ENCODE measurements at regions not wholly inside any gene's neighbourhood (a gene's known extent, or its start where the extent isn't known, plus 50 kb on each side); places are given as distances from the start of the nearest gene placed in this dataset.
A peak's percentile ranks its signal among the peaks of the same experiment; 100 is the strongest.
"Not testable (repeated sequence)": the region's sequence is repeated elsewhere in the genome, so short reads cannot be mapped to it uniquely, and the experiment has no call there.

DNA sequence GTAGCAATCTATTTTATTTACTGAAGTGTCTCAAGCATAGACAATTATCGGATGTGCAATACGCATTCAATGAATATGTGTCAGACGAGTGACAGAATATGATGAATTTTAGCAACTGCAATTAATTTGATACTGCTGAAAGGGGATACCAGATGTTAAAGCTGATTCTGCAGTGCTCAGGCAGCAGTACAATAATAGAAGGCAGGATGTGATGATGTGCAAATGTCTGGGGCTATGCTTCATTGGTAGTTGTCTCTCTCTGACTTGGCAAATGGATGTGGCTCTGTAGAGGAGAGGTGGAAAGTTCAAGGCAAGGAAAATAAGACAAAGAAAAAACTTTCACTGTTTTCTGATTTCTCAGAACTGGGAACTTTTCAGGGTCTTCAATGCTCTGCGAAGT is 721.2 kb downstream of the CDH18 start:
- DNase-seq = no peak

DNA sequence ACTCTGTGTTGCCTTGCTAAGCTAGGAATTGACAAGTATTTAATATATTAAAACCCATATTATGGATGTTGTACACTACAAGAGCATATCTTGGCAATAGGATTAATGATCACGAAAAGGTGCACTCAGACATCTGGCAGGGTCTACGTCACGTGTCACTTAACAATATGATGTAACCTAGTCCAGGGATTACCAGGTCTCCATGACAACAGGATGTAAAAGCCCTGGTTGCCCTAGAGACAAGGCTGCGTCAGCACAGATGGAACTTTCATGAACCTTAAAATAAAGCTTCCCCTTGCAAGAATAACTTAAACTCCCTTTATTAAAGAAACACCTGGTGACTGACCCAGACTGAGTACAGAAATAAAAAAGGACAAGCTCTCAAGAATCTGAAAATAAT is 717.8 kb downstream of the CDH18 start:
- DNase-seq = peak; percentile 7

DNA sequence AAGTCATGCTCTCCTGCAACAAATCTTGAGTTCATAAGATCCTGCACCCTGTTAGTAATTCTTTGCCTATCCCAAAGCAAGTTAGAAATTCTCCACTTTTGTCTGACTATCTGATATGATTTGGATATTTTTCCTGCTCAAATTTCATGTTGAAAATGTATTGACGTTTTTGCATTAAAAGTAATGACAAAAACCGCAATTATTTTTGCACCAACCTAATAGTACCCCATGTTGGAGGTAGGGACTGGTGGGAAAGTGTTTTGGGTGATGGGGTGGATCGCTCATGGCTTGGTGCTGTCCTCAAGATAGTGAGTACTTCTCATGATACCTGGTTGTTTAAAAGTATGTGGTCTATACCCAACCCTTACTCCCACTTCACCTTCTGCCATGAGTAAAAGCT is 713.4 kb downstream of the CDH18 start:
- no peak for DNase-seq

DNA sequence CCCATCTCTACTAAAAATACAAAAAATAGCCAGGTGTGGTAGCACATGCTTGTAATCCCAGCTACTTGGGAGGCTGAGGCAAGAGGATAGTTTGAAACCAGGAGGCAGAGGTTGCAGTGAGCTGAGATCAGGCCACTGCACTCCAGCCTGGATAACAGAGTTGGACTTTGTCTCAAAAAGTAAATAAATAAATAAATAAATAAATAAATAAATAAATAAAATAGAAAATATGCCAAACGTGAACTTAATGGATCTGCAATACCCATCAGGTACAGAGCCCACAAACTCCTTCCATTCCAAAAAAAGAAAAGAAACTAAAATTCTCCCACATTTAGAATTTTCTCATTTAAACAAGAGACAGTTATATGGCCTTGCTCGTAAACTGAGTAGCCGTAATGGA is 702.7 kb downstream of the CDH18 start:
- DNase-seq = no peak

DNA sequence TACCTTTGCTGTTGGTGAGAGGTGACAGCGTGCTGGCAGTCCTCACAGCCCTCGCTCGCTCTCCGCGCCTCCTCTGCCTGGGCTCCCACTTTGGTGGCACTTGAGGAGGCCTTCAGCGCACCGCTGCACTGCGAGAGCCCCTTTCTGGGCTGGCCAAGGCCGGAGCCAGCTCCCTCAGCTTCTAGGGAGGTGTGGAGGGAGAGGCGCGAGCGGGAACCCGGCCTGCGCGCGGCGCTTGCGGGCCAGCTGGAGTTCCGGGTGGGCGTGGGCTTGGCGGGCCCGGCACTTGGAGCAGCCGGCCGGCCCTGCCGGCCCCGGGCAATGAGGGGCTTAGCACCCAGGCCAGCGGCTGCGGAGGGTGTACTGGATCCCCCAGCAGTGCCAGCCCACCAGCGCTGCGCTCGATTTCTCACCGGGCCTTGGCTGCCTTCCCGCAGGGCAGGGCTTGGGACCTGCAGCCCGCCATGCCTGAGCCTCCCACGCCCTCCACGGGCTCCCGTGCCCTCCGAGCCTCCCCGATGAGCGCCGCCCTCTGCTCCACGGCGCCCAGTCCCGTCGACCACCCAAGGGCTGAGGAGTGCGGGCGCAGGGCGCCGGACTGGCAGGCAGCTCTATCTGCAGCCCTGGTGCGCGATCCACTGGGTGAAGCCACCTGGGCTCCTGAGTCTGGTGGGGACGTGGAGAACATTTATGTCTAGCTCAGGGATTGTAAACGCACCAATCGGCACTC is 700.3 kb downstream of the CDH18 start:
- DNase-seq = not testable (repeated sequence)

DNA sequence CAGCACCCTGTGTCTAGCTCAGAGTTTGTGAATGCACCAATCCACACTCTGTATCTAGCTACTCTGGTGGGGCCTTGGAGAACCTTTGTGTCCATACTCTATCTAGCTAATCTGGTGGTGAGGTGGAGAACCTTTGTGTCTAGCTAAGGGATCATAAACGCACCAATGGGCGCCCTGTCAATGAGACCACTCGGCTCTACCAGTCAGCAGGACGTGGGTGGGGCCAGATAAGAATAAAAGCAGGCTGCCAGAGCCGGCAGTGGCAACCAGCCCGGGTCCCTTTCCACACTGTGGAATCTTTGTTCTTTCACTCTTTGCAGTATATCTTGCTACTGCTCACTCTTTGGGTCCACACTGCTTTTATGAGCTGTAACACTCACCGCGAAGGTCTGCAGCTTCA is 699.7 kb downstream of the CDH18 start:
- not testable (repeated sequence) for DNase-seq

DNA sequence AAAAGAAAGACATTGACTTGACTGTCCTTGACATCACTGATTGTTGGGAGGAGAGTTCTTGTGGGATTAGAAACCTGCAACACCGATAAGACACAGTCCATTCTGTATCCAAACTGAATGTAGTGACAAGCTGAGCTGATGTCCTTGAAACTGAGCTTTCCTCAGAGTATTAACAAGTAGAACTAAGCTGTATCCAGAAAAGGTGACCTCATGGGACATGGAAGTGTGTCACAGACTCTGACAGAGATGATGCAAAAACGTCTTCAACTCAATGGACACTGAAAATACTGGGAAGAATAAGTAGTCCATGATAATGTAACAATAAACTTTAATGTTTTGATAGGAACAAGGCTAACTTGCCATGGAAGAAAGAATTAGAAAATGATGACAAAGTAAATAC is 690.1 kb downstream of the CDH18 start:
- no peak for DNase-seq

DNA sequence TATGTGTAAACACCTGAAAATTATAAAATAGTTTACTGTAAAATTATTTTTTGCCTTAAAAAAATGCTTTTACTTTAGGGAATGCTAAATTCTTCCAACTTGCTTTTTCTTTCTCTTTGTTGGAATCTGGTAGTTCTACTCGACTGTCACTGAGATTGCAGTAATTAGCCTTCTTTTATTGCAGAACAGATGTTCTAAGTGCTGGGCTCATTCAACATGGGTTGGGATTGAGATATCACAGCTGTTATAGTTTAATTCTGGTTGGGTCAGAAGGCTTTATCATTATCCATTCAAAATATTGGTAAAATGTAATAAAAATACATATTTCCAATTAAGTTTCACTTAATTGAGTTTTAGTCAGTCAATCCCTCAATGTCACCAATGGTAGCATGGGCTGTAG is 686.7 kb downstream of the CDH18 start:
- DNase-seq = no peak

DNA sequence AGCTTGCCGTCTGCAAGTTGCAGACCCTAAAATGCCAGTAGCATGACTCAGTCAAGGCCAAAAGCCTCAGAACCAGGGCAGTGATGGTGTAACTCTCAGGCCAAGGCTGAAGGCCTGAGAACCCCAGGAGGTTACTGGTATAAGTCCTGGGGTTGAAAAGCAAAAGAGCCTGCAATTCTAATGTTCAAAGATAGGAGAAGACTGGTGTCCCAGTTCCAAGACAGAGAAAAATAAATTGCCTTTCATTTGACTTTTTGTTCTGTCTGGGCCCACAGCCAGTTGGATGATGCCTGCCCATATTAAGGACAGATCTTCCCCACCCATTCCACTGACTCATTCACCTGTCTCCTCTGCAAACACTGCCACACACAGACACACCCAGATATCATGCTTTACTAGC is 673.2 kb downstream of the CDH18 start:
- no peak for DNase-seq

DNA sequence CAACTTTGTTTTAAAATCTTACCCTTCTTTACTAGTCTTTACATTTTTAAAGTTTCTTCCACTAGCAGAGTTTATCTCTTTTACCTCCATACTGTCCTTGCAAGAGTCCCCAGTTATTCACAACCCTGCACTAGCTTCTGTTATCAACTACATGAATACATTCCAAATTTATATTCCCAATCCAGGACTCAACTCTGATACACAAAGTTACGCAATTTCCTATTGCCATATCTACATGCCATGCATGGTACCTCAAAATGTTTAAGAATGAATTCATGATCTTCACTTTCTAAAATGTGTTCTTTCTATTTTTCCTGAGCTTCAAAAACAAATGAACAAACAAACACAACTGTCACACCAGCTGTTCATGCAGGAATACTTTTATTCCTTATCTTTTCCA is 668.7 kb downstream of the CDH18 start:
- DNase-seq = no peak

DNA sequence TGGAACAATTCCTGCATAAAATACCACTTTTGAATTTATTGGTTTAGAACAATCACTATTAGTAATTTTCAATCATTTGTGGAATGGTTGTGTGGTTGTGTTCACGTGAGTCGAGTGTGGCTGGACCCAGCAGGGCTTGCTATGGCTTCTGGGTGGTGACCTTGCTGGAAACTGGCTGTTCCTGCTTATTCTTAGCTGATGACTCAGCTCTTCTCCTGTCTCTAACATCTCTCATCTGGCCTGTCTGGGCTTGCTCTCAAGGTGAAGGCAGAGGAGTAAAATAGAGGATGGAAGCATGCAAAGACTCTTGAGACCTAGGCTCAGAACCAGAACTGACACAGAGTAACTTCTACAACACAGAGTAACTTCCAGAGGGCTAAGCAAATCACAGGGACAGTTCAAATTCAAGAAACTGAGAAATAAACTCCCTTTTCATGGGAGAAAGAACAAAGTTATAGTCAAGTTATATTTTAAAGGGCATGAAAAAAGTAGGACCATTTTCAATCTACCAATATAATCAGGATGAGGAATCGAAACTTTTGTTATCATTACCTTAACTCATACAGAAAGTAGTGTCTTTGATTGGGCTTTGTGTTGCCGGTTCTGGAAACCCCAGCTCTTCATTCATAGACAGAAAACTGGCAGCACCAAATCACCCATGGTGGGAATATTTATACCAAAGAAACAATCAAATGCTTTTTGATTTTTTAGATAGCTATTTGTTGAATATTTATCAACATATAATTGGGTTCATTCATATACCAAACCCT is 665.1 kb downstream of the CDH18 start:
- DNase-seq = no peak

DNA sequence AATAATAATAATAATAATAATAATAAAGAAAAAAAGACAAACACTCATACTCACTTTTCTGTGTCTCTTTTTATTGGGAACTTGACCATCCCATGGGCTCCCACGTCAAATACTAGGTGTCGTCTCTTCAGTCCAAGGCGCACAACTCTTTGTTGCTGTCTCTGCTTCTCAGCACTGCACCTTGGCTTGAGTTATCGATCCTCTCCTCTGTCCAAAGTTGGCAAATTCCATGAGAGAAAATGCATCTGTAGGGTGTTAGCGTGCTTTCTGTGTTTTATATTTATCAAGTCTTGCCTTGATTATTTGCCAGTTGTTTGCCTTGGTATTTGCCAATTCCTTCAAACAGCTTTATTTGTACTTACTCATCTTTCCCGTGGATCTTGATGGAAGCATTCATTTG is 653.7 kb downstream of the CDH18 start:
- no peak for DNase-seq

DNA sequence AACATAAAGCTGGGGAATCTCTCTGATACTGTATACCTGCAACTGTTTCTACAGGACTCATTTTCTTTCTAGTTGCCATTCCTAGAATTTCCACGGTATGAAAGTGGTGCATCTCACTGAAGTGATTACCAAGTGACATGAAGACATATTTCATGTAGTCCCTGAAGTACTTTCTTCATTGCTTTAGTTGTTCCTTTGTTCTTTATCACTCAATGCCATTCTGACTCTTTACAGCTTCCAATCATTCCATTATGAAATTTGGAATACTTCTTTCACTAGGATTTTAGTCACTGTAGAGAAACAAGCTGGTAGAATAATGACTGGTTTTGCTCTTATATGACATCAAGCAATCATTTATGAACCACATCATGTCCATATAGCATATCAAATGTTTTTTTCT is 645.1 kb downstream of the CDH18 start:
- DNase-seq = no peak

DNA sequence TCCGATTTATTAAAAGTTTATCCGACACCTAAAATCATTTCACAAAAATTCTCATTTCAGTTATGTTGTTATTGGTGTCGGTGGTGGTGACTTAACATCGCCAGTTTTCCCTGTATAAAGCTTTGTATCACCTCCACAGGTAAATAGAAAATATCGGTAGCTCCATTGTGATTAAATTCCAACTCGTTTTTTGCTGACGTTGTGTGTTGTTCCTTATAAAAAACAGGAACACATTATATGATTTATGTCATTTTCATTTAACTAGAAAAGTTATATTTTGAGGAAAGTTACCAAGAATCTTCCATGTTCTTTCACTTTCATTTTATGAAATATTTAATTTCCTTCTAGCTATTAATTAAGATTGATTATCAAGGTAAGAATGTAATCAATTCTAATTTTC is 635.9 kb downstream of the CDH18 start:
- no peak for DNase-seq

DNA sequence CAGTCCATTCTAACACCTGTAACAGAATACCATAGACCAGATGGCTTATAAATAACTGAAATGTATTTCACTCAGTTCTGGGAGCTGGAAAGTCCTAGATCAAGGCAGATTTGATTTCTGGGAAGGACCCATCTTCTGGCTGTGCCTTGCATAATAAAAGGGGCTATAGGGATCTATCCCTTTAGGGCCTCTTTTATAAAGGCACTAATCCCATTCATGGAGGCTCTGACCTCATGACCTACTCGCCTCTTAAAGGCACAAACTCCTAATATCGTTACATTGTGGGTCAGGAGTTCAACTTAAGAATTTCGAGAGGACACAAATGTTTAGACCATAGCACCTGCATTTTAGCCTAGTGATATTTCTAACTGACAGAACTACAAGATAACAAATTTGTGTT is 619.0 kb downstream of the CDH18 start:
- no peak for DNase-seq

DNA sequence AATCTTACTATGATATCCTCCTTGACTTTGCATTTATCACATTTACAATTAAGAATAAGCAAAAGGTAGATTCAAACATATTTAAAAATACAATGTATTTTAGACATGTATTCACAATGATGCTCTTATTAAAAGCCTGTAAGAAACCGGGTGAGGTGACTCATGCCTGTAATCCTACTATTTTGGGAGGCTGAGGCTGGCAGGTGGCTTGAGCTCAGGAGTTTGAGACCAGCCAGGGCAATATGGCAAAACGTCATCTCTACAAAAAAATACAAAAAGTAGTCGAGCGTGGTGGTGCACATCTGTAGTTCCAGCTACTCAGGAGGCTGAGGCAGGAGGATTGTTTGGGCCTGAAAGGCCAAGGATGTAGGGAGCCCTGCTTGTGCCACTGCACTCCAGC is 618.4 kb downstream of the CDH18 start:
- no peak for DNase-seq

DNA sequence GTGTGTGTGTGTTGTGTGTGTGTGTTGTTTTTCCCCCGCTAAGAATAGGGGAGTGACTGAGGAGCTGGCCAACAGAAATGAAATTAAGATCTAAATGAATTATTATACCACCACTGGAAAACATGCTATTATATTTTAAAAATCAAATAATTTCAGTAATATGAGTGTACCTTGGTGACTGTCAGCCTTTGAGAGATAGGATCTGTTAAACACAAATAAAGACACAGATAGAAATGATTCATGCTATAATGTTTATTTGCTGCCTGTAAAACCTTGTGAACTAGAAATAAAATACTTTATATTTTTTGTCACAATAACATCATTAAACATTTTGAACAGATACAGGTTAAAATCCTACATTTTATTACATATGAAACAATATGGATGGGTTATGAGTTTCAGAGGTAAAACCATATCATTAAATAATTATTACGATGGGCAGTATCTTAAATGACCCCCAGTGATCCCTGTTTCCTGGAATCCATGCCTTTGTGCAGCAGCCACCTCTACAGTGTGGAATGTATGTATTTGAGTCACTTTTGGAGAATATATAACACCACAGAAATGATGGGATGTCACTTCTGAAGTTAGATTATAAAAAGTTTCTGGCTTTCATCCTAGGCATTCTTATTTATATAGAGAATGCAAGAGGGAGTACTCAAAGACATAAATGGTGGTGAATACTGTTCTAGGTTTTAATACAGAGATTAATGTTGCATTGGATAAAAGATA is 617.2 kb downstream of the CDH18 start:
- no peak for DNase-seq

DNA sequence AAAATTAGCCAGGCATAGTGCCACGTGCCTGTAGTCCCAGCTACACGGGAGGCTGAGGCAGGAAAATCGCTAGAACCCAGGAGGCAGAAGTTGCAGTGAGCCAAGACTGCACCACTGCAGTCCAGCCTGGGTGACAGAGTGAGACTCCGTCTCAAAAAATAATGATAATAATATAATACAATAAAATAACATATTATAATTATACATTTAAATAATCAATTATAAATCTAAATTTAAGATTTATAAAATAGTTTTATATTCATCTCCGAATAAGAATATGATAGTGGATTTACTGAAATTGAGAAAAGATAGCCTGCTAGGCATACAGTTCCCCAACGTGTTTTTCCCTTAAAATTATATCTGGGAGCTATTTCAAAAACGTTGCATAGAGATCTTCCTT is 599.6 kb downstream of the CDH18 start:
- DNase-seq = no peak

DNA sequence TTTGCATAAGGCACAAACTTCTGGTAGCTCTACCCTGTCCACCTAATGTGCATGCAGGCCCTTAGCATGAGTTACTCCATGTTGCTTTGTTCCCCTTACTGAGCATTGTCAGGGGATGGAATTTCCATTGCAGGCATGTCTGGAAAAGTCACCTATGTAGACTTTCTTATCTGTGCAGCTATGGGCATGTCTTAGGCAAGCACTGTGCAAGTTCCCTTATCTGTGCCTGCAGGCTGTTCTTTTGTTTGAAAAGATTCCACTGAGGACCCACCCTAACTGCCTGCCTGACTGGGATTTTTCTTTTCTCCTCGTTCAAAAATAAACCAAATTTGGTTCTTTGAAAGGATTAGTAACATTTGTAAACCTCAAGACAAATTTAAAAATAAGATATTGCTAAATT is 587.0 kb downstream of the CDH18 start:
- DNase-seq = no peak

DNA sequence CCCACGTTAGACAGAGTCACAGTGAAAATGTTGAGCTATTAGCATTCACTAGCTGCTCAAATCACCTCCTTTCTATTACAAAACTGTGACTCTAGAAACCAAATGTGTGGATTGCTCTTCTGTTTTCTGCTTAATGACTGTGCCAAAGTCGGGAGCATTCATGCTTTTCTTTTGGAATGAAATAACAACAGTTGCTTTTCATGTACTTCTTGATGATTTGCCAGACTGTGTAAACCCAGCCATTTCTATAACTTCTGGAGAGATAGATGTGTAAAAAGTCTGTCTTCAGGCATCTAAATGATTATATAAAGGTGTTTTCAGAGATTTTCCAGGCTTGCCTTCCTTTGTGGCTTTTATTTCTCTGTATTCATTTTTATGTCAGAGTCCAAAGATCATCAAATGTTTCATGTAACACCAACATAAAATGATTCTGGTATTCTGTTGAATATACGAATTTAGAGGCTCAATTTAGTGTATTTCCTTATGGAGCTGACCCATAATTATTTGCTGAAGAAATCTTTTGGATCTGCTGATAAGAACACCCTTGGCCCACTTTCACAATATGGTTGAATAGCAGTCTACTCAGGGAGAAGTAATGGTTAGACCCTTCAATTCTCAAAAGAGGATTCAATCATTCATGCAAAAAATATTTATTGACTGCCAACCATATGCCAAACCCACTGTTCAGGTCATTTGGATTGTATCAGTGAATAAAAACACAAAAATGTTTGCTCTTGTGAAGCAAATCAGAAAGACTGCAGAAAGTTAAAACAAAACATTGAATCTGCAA is 581.2 kb downstream of the CDH18 start:
- DNase-seq = peak; percentile 28

DNA sequence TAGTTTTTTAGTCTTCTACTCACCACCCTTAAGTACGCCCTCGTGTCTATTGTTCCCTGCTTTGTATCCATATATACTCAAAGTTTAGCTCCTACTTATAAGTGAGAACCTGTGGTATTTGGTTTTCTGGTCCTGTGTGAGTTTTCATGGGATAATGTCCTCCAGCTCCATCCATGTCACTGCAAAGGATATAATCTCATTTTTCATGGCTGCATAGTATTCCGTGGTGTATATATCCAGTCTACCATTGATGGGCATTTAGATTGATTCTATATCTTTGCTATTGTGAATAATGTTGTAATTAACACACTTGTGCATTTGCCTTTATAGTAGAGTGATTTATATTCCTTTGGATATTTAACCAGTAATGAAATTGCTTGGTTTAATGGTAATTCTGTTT is 579.9 kb downstream of the CDH18 start:
- DNase-seq = no peak

DNA sequence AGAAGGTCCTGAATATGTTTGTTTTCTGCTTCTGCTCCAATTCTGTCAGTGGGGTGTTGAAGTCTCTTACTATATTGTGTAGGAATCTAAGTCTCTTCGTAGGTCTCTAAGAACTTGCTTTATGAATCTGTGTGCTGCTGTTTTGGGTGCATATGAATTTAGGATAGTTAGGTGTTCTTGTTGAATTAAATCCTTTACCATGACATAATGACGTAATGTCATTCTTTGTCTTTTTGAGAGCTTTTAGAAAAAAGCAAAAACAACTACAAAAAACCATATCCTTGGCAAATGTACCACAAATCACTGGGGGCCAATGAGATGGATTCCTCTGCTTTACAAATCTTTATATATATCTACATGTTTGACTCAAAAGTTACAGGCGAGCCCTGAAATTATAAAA is 576.1 kb downstream of the CDH18 start:
- DNase-seq = no peak

Measured in retina (tissue), 1 donor.